ENCODE measurements at regions not wholly inside any gene's neighbourhood (a gene's known extent, or its start where the extent isn't known, plus 50 kb on each side); places are given as distances from the start of the nearest gene placed in this dataset.
"Not testable (repeated sequence)": the region's sequence is repeated elsewhere in the genome, so short reads cannot be mapped to it uniquely, and the experiment has no call there.

GRCh38 chr6:78797270-78797669, 70.1 kb upstream of the IRAK1BP1 start:
- DNase-seq (ENCODE audit: low read depth, low spot score) = no peak

- no peak for DNase-seq (ENCODE audit: low read depth, low spot score)
Measured at GRCh38 chr6:78799682-78800081, 67.7 kb upstream of the IRAK1BP1 start.

GRCh38 chr6:78806792-78807191, 60.6 kb upstream of the IRAK1BP1 start:
- DNase-seq (ENCODE audit: low read depth, low spot score) = not testable (repeated sequence)

GRCh38 chr6:78807655-78808355, 59.5 kb upstream of the IRAK1BP1 start:
- not testable (repeated sequence) for DNase-seq (ENCODE audit: low read depth, low spot score)

DNA sequence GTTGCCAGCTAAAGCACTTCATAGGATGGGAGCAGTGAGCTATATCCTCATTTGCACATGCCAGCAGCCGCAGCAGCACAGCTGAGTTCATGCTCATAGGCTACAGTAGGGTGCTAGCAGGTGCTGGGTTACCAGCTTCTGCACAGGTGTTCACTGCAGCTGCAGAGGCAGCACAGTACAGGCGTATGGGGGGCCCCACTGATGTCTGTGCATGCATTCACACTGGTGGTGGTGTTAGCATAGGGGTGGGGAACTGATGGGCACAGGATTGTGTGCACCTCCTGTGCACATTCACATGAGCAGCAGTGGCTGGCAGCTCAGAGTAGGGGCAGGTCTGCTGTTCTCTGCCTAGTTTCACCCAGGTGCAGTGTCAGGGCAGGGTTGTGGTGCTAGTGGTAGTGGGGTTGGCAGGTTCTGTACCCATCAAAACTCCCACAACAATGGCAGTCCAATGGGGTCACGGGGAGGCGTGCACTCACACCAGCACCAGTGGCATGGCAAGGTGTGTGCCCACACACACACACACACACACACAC, 58.9 kb upstream of the IRAK1BP1 start:
- DNase-seq (ENCODE audit: low read depth, low spot score) = no peak

DNA sequence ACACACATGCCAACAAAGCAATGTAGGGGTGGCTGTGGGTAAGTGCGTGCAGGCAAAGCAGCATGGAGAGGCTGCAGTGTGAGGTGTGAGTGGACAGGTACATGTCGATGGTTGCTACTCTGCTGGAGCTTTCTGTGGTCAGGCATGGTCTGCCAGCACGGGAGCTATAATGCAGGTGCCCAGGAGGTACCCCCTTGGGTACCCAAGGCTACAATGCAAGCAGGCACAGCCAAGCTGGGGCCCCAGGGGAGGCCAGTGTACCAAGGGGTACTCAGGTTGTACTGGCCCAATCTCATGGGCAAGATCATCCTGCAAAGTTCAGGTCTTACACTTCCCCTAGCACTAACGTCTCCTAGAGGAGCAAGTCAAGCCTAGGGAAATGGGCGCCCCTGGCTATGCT, 58.4 kb upstream of the IRAK1BP1 start:
- no peak for DNase-seq (ENCODE audit: low read depth, low spot score)

- DNase-seq (ENCODE audit: low read depth, low spot score) = peak; percentile 33
Measured at GRCh38 chr6:78810146-78810545, 57.2 kb upstream of the IRAK1BP1 start.

DNA sequence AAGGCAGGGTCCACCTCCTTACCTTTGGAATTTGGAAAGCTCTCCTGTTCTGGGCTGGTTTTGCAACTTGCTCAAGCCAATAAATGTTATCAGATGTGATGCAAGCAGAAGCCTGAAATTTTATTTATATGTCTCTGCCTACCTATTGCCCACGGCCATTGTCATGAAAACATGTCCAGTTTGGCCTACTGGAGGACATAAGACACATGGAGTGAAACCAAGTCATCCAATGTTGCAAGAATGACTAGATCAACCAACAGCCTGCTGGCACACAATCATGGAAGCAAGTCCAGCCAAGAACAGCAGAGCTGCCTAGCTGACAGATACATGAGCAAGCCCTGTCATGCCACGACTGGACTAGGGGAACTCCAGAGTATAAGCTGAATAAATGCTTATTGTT, 56.7 kb upstream of the IRAK1BP1 start:
- DNase-seq (ENCODE audit: low read depth, low spot score) = no peak
